Endothelial cell of umbilical vein (primary cell): ENCODE measurements at regions not wholly inside any gene's neighbourhood (a gene's known extent, or its start where the extent isn't known, plus 50 kb on each side); places are given as distances from the start of the nearest gene placed in this dataset.

Experiments
- BruUV-seq: library from RNA; stranded (reverse); fragments of 400-500 nt; replicated peaks from 2 replicates; lab custom pipeline; 2021; lab: Mats Ljungman, UMichigan
- CTCF ChIA-PET: fragments of 300-600, 350-600 bp; sonication (Branson Sonifier 250); formaldehyde crosslinking; loops from one replicate; lab custom pipeline; 2021; ENCODE audit warnings: antibody characterized with exemption, inconsistent platforms; lab: Charles Lee
- POLR2A ChIA-PET: fragments of 300-600, 350-600 bp; sonication (Branson Sonifier 250); formaldehyde crosslinking; loops from one replicate; lab custom pipeline; 2021; ENCODE audit warnings: antibody characterized with exemption, inconsistent platforms; lab: Charles Lee
- DNase-seq: peaks from one replicate; pipeline ENCODE4 v3.0.0-alpha.2; 2011; ENCODE audit warnings: low read depth, low spot score
- FAIRE-seq: peaks from 2 replicates; lab custom pipeline; 2011; peaks lifted over from hg19 to GRCh38; lab: Jason Lieb, UNC
- H2AFZ ChIP-seq: 2 replicates; pipeline ENCODE4 v1.6.0; 2012; ENCODE audit warnings: low read depth, low read length, control low read depth, inconsistent platforms
- H3K27ac ChIP-seq: 2 replicates; pipeline ENCODE4 v1.5.1; 2011; ENCODE audit warnings: low read depth, mild to moderate bottlenecking, control low read depth, low read length, moderate library complexity; ENCODE audit not compliant: insufficient read depth
- H3K27me3 ChIP-seq, 2 experiments: 2 replicates each; pipeline versions ENCODE4 v1.6.0 to v1.6.1; 2011; ENCODE audit warnings: low read length in 2 of 2, mixed read lengths in 1 of 2; ENCODE audit not compliant: control insufficient read depth in 2 of 2, insufficient read depth in 2 of 2
- H3K36me3 ChIP-seq, 2 experiments: 2 replicates in 1 of 2; 3 replicates in 1 of 2; pipeline ENCODE4 v1.5.1; 2011; ENCODE audit warnings: low read length in 2 of 2, mild to moderate bottlenecking in 1 of 2, moderate library complexity in 1 of 2; ENCODE audit not compliant: control insufficient read depth in 2 of 2, insufficient read depth in 2 of 2; ENCODE audit errors: extremely low read depth in 1 of 2
- H3K4me1 ChIP-seq: 3 replicates; pipeline ENCODE4 v1.5.1; 2011; ENCODE audit warnings: mild to moderate bottlenecking, low read length; ENCODE audit not compliant: control insufficient read depth, insufficient read depth; ENCODE audit errors: extremely low read depth
- H3K4me2 ChIP-seq: 2 replicates; pipeline ENCODE4 v1.6.1; 2011; ENCODE audit warnings: low read length, control low read depth, mixed read lengths; ENCODE audit not compliant: insufficient read depth
- H3K4me3 ChIP-seq, 3 experiments: fragments of 200-600 bp in 1 of 3; sonication (generic), shearing (Covaris generic) in 1 of 3; replicated peaks in 1 of 3; 2 replicates each; pipeline ENCODE4 v1.5.1; 2011 to 2016; ENCODE audit warnings: control low read depth in 3 of 3, low read length in 3 of 3, mild to moderate bottlenecking in 2 of 3, inconsistent platforms in 1 of 3, low read depth in 1 of 3, moderate library complexity in 1 of 3; ENCODE audit not compliant: insufficient read depth in 1 of 3
- H3K79me2 ChIP-seq: 2 replicates; pipeline ENCODE4 v1.6.0; 2012; ENCODE audit warnings: low read length, inconsistent platforms; ENCODE audit not compliant: control insufficient read depth, insufficient read depth
- H3K9ac ChIP-seq: replicated peaks from 2 replicates; pipeline ENCODE3; 2011; ENCODE audit warnings: low read length, control low read depth; ENCODE audit not compliant: insufficient read depth; ENCODE audit errors: extremely low read depth
- H3K9me1 ChIP-seq: replicated peaks from 3 replicates; pipeline ENCODE4 v1.6.0; 2011; ENCODE audit warnings: mild to moderate bottlenecking, low read length; ENCODE audit not compliant: control insufficient read depth, insufficient read depth; ENCODE audit errors: extremely low read depth
- H3K9me3 ChIP-seq: replicated peaks from 2 replicates; pipeline ENCODE4 v1.5.1; 2012; ENCODE audit warnings: low read length, inconsistent platforms; ENCODE audit not compliant: control insufficient read depth, insufficient read depth
- H4K20me1 ChIP-seq: replicated peaks from 2 replicates; pipeline ENCODE3; 2011; ENCODE audit warnings: mild to moderate bottlenecking, low read length; ENCODE audit not compliant: control insufficient read depth, insufficient read depth; ENCODE audit errors: extremely low read depth
- EZH2 ChIP-seq: IDR thresholded peaks from 2 replicates; pipeline ENCODE4 v1.6.1; 2012; ENCODE audit warnings: borderline replicate concordance, low read depth, mild to moderate bottlenecking, moderate library complexity, low read length, inconsistent platforms; ENCODE audit not compliant: severe bottlenecking
- FOS ChIP-seq: IDR thresholded peaks from 2 replicates; pipeline ENCODE4 v1.6.1; 2011; ENCODE audit warnings: mild to moderate bottlenecking, low read length, moderate library complexity, borderline replicate concordance; ENCODE audit not compliant: insufficient read depth
- GATA2 ChIP-seq: IDR thresholded peaks from 2 replicates; pipeline ENCODE4 v1.7.0; 2011; ENCODE audit warnings: low read depth, mild to moderate bottlenecking, moderate library complexity, mixed read lengths, low read length; ENCODE audit not compliant: insufficient read length, insufficient read depth
- JUN ChIP-seq: IDR thresholded peaks from 2 replicates; pipeline ENCODE4 v1.6.1; 2011; ENCODE audit warnings: borderline replicate concordance, low read depth; ENCODE audit not compliant: insufficient read length, insufficient read depth
- MAX ChIP-seq: IDR thresholded peaks from 2 replicates; pipeline ENCODE4 v1.6.1; 2011; ENCODE audit not compliant: insufficient read depth, insufficient read length
- MYC ChIP-seq: IDR thresholded peaks from one replicate; pipeline ENCODE4 v1.6.1; 2011; ENCODE audit warnings: mild to moderate bottlenecking, low read depth, low read length
- POLR2A ChIP-seq: IDR thresholded peaks from 2 replicates; pipeline ENCODE4 v1.6.1; 2012; ENCODE audit warnings: low read depth, mild to moderate bottlenecking, control low read depth, low read length
- POLR2AphosphoS5 ChIP-seq: IDR thresholded peaks from 2 replicates; pipeline ENCODE4 v1.6.1; 2012; ENCODE audit warnings: low read depth, mild to moderate bottlenecking, control low read depth, low read length, moderate library complexity; ENCODE audit not compliant: insufficient read depth
- dilution Hi-C: fragments of 300-500 bp; cut with MboI; formaldehyde crosslinking; loops from one replicate; pipeline ENCODE4 v1.15.0; 2019; ENCODE audit warnings: low sequenced_read_pairs; ENCODE audit not compliant: extremely low pct_ligation_motif_present
- intact Hi-C: fragments of 100-400 bp; cut with micrococcal nuclease; formaldehyde crosslinking; loops from one replicate; pipeline ENCODE4 v1.10.0; 2022
- TF ChIP-seq, protein P1 (sequence below), 2 donors: IDR thresholded peaks; 1 replicate in 1 of 2; 2 replicates in 1 of 2; pipeline ENCODE4 v1.5.1; 2011; ENCODE audit warnings: low read length in 2 of 2, mild to moderate bottlenecking in 2 of 2, moderate library complexity in 2 of 2, control low read depth in 1 of 2, inconsistent platforms in 1 of 2, low read depth in 1 of 2; ENCODE audit not compliant: insufficient read depth in 1 of 2; ENCODE audit errors: extremely low read depth in 1 of 2

DNA sequence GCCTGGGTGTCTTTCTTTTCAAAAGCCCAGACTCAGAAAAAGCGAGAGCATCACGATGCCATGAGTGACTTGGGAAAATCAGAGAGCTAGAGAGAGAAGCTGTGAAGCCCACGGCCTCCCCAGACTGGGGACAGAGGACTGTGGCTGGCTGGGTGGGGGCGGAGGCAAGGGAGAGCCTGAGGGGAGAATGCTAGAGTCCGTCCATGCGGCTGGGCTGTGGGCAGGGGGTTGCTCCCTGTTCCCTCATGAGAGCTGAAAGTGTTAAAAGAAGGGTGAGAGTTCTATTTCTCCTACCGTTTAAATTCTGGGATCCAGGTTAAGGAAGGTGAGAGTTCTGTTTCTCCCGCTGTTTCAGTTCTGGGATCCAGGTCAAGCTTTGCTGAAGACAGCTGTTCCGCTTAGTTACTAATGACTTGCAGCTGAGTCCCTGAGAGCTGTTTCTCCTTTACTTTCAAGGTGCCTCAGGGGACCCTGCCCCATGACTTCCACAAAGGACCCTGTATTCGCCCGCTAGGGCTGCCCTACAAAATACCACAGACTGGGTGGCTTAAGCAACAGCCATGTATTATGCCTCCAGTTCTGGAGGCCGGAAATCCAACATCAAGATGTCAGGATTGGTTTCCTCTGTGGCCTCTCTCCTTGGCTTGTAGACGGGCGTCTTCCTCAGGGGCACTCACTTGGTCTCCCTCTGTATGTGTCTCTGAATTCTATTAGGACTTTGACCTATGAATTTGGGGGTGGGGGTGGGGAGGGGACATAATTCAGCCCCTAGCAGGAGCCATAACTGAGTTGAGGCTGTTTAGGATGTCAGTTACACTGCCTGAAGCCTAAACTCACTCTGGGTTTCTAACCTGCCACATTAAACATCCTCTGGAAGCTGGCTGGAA, 127.0 kb downstream of the PXDC1 start:
- H3K9me1 ChIP-seq: no peaks in the 10 kb centered on the region
- H3K36me3 ChIP-seq: no peaks in the 10 kb centered on the region
- H3K4me2 ChIP-seq: no peak overlapping the region
- CTCF ChIA-PET: no interaction called here
- H3K27ac ChIP-seq: no peak overlapping the region
- H3K4me3 ChIP-seq: no peak overlapping the region
- H3K9ac ChIP-seq: no peak overlapping the region
- peaks cover 9 to 11% of the 10 kb centered on the region in 2 experiments for H3K27me3 ChIP-seq
- intact Hi-C loops (no loop called here), dilution Hi-C loops (no loop called here)
- no peak overlapping the region for H2AFZ ChIP-seq
- no peaks in the 10 kb centered on the region for H4K20me1 ChIP-seq
- TF ChIP-seq MAX: no peak
- TF ChIP-seq, protein P1, sequence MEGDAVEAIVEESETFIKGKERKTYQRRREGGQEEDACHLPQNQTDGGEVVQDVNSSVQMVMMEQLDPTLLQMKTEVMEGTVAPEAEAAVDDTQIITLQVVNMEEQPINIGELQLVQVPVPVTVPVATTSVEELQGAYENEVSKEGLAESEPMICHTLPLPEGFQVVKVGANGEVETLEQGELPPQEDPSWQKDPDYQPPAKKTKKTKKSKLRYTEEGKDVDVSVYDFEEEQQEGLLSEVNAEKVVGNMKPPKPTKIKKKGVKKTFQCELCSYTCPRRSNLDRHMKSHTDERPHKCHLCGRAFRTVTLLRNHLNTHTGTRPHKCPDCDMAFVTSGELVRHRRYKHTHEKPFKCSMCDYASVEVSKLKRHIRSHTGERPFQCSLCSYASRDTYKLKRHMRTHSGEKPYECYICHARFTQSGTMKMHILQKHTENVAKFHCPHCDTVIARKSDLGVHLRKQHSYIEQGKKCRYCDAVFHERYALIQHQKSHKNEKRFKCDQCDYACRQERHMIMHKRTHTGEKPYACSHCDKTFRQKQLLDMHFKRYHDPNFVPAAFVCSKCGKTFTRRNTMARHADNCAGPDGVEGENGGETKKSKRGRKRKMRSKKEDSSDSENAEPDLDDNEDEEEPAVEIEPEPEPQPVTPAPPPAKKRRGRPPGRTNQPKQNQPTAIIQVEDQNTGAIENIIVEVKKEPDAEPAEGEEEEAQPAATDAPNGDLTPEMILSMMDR (IDR thresholded peaks at IDR 0.05; ENCODE audit: extremely low read depth in 1 of 2, insufficient read depth in 1 of 2, low read depth in 1 of 2, low read length in 2 of 2): no peak
- TF ChIP-seq EZH2: no peak
- no peak for TF ChIP-seq POLR2A
- no peak for TF ChIP-seq MYC
- no peak for TF ChIP-seq POLR2AphosphoS5
- no peak for TF ChIP-seq GATA2
- no peak for TF ChIP-seq JUN
- TF ChIP-seq FOS: no peak
- DNase-seq (no peak), FAIRE-seq (no peak)
- H3K79me2 ChIP-seq: no peaks in the 10 kb centered on the region
- H3K9me3 ChIP-seq: no peaks in the 10 kb centered on the region
- no peaks in the 10 kb centered on the region for H3K4me1 ChIP-seq
- BruUV-seq: no TSS peak
- POLR2A ChIA-PET: no interaction called here
